ENCODE measurements at regions not wholly inside any gene's neighbourhood (a gene's known extent, or its start where the extent isn't known, plus 50 kb on each side); places are given as distances from the start of the nearest gene placed in this dataset.

DNA sequence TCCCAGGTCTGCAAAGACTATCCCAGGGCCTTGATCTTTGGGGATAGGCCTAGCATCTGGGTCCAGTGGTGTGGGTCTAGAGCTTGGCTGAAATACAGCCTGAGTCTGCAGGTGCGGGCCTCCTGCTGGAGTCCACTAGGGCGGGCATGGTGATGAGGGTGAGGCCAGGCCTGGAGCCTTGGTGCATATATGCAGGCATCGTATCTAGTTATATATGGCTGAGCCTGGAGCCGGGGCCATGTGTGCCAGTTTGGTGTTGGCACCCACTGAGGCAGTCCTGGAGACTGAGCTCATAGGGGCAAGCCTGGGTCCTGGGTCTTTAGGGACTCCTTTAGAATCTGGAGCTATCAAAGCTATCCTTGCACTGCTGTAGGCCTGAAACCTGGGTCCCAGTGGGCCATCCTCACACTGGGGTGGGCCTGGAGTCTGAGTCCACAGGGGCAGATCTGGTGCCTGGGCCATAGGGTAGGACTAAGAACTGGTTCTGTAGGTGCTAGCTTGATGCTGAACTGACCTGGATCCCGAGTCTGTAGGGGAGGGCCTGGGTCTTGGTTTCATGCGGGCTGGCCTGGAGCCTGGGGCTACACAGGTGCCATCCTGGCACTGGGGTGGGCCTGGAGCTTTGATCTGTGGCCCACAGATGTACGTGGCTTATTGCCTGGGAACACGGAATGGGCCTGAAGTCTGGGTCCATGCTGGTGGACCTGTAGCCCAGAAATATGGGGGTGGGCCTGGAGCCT lies 346.5 kb upstream of the MEF2C start:
- TF ChIP-seq, protein P1, sequence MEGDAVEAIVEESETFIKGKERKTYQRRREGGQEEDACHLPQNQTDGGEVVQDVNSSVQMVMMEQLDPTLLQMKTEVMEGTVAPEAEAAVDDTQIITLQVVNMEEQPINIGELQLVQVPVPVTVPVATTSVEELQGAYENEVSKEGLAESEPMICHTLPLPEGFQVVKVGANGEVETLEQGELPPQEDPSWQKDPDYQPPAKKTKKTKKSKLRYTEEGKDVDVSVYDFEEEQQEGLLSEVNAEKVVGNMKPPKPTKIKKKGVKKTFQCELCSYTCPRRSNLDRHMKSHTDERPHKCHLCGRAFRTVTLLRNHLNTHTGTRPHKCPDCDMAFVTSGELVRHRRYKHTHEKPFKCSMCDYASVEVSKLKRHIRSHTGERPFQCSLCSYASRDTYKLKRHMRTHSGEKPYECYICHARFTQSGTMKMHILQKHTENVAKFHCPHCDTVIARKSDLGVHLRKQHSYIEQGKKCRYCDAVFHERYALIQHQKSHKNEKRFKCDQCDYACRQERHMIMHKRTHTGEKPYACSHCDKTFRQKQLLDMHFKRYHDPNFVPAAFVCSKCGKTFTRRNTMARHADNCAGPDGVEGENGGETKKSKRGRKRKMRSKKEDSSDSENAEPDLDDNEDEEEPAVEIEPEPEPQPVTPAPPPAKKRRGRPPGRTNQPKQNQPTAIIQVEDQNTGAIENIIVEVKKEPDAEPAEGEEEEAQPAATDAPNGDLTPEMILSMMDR (IDR thresholded peaks at IDR 0.05), result no peak
- TF ChIP-seq POLR2A (IDR thresholded peaks at IDR 0.05), result no peak
